GM12873 (cell line): ENCODE measurements at regions not wholly inside any gene's neighbourhood (a gene's known extent, or its start where the extent isn't known, plus 50 kb on each side); places are given as distances from the start of the nearest gene placed in this dataset.

Source experiments
- TF ChIP-seq, protein P1 (sequence below): IDR thresholded peaks from 2 replicates; pipeline ENCODE4 v1.5.1; 2012; ENCODE audit warnings: low read depth, mild to moderate bottlenecking, moderate library complexity, low read length, control low read depth; ENCODE audit not compliant: insufficient read depth; ENCODE audit errors: missing control alignments

DNA sequence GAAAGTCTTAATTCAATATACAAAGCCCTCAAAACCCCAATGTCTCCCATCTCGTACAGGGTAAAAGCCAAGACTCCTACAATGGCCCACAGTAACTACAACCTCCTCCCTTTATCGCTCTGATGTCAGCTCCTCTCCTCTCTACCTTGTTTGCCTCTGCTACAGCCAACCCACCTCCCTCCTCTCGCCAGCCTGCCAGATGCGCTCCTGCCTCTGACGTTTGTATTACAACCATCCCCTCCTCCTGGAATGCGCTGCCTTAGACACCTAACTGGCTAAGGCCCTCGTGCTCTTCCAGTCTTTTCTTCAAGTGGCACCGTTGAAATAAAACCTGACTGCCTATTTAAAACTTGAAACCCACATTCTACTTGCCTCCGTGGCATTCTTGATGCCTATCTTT is 115.3 kb upstream of the MYO3A start:
- TF ChIP-seq, protein P1, sequence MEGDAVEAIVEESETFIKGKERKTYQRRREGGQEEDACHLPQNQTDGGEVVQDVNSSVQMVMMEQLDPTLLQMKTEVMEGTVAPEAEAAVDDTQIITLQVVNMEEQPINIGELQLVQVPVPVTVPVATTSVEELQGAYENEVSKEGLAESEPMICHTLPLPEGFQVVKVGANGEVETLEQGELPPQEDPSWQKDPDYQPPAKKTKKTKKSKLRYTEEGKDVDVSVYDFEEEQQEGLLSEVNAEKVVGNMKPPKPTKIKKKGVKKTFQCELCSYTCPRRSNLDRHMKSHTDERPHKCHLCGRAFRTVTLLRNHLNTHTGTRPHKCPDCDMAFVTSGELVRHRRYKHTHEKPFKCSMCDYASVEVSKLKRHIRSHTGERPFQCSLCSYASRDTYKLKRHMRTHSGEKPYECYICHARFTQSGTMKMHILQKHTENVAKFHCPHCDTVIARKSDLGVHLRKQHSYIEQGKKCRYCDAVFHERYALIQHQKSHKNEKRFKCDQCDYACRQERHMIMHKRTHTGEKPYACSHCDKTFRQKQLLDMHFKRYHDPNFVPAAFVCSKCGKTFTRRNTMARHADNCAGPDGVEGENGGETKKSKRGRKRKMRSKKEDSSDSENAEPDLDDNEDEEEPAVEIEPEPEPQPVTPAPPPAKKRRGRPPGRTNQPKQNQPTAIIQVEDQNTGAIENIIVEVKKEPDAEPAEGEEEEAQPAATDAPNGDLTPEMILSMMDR, result no peak

DNA sequence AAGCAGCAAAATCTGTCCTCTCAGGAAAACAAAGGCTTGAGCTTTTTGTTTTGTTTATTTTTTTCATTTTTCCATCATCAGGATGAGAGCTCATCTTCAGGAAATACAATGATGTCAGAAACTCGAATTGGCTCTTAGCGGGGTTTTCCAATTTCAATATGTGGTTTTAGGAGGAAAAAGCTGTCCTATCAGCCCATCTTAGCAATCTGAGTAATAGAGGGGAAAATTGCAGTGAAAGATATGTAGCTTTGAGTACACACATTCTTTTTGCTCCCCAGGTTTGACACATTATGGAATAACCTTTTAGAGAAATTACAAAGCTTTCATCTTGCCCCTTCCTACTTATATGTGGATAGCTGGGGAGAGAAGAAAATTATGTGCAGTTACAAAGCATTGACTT is 113.6 kb upstream of the MYO3A start:
- TF ChIP-seq, protein P1, result no peak

DNA sequence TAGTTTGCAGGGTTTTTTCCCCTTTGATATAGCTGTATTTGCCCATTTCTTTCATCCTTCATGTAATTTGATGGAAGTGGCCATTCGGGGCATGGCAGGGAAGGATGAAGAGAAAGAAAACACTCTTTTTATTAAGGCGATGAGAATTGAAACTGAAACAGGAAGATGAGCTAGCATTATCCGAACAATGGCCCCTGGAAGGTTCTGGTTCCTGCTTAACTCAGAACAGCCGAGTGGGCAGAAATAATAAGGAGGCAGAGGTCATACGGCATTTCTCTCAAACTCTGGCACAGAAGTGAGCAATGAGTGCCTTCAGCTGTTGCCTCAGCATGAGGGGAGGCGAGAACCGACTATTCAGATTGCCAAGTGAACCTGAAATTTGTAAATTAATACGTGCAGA is 113.2 kb upstream of the MYO3A start:
- TF ChIP-seq, protein P1, result no peak

GRCh38 chr10:25824050-25824449 is 110.0 kb upstream of the MYO3A start:
- TF ChIP-seq, protein P1, result no peak

DNA sequence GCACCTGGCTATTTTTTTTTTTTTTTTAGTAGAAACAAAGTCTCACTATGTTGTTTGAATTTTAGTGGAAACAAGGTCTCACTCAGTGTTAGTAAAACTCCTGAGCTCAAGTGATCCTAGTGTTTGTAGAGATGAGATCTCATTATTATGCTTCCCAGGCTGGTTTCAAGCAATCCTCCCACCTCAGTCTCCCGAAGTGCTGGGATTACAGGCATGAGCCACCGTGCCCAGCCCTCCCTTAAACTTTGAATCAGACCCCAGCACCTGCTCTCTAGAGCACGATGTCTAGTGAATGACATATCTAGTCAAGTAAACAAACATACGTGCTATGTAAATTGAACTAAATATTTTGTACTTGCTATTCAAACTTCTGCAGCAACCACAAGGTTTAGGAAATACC is 105.6 kb upstream of the MYO3A start:
- TF ChIP-seq, protein P1, result no peak

GRCh38 chr10:25831080-25831479 is 102.9 kb upstream of the MYO3A start:
- TF ChIP-seq, protein P1, result no peak

- TF ChIP-seq, protein P1, result no peak
Observed at GRCh38 chr10:25839683-25840082, 94.3 kb upstream of the MYO3A start.

DNA sequence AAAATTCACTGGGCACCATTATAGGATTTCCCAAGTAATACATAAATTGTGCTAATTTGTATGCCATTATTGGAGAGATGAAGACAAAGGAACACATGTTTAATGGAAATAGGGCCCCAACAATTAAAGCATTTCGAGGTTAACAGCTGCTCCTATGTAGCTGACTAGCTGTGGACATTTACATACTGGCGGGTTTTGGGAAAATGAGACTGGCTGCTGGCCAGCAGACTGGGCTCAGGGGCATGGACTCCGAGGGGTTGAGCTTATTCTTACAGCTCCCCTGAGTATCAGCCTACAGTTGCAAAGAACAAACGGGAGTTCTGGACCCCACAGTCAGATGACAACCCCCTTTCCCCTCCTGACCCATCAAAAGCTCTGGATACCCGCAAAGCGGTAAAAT is 91.9 kb upstream of the MYO3A start:
- TF ChIP-seq, protein P1, result no peak
